ENCODE measurements at regions not wholly inside any gene's neighbourhood (a gene's known extent, or its start where the extent isn't known, plus 50 kb on each side); places are given as distances from the start of the nearest gene placed in this dataset.

DNA sequence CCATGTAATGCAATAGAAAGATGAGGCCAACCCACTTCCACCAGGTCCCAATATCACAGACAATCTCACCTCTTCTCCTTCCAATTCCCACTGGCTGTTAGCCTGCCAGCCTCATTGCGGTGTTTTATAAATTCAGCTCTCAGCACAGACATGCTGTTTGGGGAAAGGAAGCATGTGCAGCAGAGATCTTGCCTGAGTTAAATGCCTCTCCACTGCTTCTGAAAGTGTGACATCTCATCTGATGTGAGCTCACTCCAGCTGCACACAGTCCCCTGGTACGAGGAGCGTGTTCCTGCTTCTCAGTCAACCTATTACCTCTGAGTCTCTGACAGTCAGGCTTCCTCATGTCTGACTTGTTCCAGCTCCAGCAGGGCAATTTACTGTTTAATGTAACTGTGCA is 122.7 kb upstream of the GUCY1A2 start:
- TF ChIP-seq, protein P1, sequence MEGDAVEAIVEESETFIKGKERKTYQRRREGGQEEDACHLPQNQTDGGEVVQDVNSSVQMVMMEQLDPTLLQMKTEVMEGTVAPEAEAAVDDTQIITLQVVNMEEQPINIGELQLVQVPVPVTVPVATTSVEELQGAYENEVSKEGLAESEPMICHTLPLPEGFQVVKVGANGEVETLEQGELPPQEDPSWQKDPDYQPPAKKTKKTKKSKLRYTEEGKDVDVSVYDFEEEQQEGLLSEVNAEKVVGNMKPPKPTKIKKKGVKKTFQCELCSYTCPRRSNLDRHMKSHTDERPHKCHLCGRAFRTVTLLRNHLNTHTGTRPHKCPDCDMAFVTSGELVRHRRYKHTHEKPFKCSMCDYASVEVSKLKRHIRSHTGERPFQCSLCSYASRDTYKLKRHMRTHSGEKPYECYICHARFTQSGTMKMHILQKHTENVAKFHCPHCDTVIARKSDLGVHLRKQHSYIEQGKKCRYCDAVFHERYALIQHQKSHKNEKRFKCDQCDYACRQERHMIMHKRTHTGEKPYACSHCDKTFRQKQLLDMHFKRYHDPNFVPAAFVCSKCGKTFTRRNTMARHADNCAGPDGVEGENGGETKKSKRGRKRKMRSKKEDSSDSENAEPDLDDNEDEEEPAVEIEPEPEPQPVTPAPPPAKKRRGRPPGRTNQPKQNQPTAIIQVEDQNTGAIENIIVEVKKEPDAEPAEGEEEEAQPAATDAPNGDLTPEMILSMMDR (IDR thresholded peaks at IDR 0.05; ENCODE audit: low read length): no peak
- no peak for TF ChIP-seq EZH2 (IDR thresholded peaks at IDR 0.05; ENCODE audit: borderline replicate concordance, low read length)
